SU-DHL-6 (cell line): ENCODE measurements at regions not wholly inside any gene's neighbourhood (a gene's known extent, or its start where the extent isn't known, plus 50 kb on each side); places are given as distances from the start of the nearest gene placed in this dataset.

Experiments used
- CTCF ChIP-seq: fragments of 200-600 bp; sonication (generic); IDR thresholded peaks from one replicate; pipeline ENCODE4 v1.5.1; 2017; ENCODE audit warnings: antibody characterized with exemption, mild to moderate bottlenecking, low read length, moderate library complexity; ENCODE audit not compliant: insufficient read depth, poor library complexity, severe bottlenecking
- EZH2phosphoT487 ChIP-seq: fragments of 200-600 bp; sonication (generic), shearing (Covaris generic); conservative IDR thresholded peaks from 2 replicates; pipeline ENCODE4 v1.6.1; 2018; ENCODE audit warnings: mild to moderate bottlenecking, antibody characterized with exemption, low read length, moderate library complexity, mixed read lengths

GRCh38 chr13:73599232-73600128, 534.7 kb downstream of the KLF12 start:
- TF ChIP-seq CTCF (no peak), EZH2phosphoT487 (no peak)
